ENCODE measurements at regions not wholly inside any gene's neighbourhood (a gene's known extent, or its start where the extent isn't known, plus 50 kb on each side); places are given as distances from the start of the nearest gene placed in this dataset.

DNA sequence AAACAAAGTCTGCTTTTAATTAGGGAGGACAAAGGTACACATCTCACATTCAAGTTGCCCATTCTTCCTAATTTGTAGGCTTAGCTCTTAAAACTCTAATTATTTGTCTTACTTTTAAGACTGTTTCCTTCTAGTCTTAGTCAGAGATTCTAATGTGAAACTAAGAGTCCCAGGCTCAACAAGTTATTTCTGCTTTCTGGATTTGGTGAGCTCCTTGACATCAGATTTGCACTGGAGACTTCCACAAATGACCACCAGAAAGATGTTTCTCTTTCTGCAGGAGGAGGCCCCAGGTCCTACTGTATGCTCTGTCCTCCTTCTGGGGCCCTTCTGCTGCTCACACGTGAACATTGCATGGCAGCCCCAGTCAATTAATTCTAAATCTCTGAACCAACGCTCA, 194.2 kb upstream of the JUN start:
- no peak for DNase-seq

DNA sequence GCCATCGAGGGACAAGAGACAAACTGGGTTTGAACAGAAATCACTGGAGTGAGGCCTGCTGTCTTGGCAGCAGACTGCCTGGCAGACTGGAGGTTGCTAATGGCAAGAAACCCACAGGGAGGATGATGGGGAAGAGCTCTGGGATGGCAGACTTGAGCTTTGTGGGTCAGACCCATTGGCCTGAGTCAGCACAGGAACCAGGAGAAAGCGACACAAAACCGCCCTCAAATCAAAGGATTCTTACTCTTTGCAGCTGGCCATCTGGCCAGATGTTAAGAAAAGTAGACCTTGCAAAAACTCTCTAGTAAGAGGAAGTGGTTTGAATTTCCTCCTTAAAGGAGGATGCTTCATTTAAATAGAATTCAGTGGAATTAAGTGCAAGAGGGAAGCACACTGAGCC, 195.2 kb upstream of the JUN start:
- DNase-seq = peak; percentile 13

DNA sequence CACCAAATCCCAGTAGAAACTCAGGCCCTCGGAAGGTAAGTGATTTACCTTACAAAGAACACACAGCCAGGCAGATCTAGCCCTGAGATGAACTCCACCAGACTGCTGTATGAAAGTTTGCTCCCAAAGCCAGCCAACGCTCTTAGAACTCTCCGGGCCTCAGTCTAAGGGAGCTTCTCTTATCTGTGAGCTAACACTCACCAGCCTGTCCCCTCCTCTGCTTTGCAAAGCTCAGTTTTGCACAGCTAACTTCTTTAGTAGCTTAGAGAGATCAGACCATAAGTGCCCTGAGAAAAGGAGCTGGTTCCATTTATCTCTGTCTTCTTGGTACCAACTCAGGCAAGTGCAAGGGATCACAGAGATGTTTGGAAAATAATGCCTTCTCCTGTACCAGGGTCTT, 195.8 kb upstream of the JUN start:
- DNase-seq = no peak

DNA sequence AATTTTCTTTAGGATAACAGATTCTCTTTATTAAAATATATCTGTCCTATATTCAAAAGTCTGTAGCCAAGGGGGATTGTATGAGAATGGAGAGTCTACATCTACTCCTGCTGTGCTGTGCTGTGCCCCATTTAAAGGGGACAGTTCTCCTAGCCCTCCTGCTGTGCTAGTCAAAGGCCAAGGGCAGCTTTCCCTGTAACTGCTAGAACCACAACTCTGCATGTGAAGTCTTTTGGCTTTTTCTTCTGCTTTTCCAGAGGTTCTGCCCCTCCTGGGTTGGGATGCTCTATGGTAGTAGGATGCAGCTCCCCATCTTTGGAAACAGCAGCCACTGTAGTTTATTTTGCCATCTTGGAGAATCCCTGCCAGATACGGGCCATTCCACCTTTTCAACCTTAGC, 197.5 kb upstream of the JUN start:
- DNase-seq = no peak

DNA sequence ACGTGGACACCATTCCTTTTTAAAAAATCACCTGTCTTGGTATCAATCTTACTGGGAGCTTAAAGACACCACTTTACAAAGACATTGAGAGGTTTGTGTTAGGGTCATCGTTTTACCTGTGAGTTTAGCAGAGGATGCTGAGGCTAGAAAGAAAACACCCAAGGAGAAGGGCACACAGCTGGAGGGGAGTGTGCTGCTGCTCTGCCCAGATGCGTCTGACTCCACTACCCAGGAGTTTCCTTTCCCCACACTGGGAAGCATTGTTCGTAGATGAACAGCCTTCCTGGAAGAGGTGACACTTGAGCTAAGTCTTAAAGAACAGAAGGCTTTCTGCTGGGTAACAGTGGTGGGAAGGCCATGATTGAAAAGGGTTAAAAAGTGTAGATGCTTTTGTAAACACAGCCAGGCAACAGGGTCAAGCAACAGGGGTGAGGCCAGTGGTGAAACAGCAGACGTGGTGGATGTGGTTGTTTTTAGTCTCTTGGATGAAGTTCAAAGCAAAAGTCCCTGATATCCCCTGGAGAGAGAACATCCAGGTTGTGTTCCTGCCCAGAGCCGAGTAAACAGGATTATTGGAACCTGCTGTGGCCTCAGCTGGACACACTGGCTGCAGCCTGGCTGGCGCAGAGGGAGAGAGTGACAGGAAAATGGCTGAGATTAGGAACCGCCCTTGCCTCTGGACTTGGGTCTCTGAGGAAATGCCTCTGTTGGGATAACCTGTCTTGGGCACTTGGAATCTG, 198.6 kb upstream of the JUN start:
- no peak for DNase-seq

DNA sequence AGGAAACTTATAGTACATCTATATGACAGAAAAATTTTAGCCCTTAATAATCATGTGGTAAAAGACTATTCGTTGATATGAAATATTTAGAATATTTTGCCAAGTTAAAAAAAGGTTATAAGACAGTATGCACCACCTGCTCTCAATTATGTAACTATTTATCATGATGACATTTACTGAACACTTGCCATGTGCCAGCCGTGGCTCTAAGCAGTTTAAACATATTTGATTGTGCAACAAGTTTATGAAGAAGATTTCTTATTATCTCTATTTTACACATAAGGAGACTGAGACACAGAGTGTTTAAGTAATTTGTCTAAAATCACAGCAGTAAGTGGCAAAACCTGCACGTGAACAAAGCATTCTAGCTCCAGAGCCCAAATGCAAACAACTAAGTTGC, 199.3 kb upstream of the JUN start:
- no peak for DNase-seq

DNA sequence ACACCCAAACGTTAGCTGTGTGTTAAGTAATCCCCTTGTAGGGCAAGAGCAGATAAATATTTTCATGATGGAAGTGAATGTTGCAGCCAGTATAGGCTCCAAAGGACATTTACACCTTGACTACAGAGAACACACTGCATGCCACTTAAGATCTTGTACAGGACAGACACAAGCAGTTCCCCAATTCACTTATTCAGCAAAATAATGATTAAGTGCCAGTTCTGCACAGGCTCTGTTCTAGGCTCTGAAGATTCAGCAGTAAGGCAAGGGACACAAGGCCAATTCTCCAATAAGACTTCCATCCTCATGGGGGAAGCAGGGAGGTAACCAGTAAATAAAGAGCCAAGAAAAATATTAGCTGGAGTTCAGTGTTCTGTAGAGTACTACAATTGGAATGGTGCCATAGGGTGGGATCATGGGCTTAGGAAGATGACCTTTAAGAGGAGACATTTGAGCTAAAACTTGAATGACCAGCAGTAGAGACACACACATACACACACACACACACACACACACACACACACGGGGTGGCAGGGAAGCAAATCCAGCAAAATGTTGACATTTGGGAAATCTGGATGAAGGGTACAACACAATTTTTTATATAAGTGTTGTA, 199.9 kb upstream of the JUN start:
- no peak for DNase-seq

DNA sequence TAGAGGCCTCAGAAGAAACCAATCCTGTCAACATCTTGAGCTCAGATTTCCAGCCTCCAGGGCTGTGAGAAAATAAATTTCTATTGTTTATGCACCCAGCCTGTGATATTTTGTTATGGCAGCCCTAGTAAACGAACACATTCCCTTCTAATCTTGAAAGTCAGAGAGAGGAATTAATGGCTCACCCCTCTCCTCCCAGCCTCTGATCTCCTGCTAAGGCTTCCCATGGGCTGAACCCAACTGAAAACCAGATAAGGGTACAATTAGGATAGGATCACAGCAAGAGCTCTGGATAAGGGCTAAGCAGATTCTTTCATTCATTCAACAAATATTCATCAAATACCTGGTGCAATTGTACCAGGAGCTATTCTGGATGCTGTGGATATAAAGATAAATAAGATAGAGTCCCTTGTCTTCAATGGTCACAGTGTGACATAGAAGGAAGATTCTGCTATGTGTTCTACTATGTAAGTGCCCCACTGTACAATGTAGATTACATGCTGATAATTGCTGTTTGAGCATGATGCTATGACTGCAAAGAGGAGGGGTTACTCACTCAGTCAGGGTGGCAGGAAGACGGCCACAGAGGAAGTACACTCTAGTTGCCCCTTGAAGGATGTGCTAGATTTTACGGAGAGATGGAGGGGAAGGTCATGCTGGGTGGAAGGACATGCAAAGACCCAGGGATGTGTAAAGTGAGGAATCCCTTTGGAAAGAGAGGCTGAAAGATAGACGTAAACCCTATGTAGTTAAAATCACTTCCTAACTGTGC, 203.3 kb upstream of the JUN start:
- DNase-seq = no peak

DNA sequence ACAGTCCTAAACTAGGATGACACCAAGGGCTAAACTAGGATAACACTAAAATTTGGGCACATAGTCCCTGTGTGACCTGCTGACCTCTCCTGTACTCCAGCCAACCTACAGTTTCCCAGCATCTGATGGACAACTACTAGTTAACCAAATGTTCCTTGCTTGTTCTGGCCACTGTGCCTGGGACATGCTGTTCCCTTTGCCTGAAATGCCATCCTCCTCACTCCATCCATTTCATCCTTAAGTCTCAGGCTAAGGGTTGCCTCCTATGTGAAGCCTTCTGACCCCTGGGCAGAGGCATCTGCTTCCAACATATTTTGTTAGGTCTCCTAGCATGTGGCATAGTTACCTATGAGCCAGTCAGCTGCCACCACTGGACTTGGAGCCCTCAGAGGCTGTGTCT, 204.9 kb upstream of the JUN start:
- no peak for DNase-seq

DNA sequence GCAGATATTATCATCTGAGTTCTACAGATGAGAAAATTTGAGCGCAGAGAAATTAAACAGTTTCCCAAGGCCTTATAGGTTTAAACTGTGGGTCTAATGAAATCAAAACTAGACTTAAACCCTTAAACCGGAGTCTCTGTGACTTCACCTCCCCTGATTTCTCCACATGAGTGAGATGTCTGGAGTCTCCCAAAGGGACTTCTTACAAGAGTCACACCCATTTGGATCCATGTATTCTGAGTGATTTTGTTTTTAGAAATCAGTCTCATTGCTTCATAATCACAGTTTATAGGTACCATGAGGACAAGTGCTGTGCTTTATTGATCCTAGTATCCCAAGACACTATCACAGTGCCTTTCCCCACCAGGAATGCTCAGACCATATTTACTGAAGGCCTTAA, 206.0 kb upstream of the JUN start:
- no peak for DNase-seq

DNA sequence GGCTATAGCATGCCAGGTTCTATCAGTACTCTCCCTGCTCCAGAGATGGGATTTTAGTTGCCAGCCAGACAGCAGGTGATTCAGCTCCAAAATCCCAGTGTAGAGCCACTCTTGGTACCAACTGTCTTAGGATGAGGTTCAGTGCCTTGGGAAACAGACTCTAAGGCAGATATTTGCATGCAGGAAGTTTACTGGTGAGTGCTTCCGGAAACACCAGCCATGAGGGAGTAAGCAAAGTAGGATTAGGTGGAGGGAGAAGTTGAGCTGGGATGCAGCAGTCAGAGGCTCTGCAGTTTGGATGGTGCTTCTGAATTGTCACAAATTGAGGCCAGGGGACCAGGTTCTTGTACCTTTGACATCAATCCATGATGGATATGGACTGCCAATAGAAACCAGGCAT, 207.5 kb upstream of the JUN start:
- DNase-seq = no peak

DNA sequence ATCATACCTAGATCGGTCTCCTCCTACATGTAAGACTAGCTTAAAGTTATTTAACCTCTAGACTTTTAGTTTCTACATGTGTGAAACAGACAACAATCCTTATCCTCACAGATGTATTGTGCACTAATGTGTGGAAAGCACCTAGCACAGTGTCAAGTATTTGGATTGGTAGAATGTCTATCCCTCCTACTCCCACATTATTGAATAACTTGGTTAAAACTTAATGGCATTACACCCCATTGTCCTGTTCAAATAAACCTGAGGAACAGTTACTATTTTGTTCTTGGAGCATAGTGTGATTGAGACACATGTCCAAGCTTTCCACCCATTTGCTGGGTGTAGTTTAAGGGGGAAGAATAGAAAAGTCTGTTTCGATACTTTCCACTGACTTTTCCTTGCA, 208.8 kb upstream of the JUN start:
- no peak for DNase-seq

DNA sequence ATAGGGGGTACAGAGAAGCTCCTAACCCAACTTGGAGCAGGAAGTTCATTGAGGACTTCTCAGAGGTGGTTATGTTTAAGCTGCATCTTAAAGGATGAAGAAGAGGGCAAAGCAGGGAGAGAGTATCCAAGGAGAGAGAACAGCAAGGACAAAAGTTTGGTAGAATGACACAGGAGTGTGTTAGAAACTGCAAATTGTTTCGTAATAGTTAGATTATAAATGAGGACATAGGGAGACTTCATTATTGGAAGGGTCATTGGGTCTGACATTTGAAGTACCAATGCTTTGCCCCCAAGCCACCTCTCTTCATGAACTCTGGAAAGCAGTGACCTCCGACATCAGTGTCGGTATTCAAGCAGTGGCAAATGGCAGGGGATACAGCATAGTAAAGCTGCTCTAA, 209.6 kb upstream of the JUN start:
- DNase-seq = no peak

DNA sequence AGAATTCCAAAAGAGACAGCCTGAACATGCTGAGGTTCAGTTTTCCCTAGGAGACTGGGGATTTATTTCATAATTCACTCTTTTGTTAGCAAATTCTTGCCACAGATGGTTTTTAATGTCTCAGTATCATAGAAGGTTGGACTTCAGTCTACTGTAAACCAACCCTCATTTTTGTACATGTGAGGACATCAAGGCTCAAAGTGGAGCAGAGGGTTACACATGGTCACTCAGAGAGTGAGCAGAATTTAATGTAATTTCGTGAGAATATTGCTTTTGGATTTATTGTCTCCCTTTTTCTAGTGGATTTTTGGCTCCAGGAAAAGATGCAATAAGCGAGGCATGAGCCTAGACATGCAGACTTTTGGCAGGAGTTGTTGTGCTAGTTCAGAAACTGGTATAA, 210.8 kb upstream of the JUN start:
- no peak for DNase-seq

DNA sequence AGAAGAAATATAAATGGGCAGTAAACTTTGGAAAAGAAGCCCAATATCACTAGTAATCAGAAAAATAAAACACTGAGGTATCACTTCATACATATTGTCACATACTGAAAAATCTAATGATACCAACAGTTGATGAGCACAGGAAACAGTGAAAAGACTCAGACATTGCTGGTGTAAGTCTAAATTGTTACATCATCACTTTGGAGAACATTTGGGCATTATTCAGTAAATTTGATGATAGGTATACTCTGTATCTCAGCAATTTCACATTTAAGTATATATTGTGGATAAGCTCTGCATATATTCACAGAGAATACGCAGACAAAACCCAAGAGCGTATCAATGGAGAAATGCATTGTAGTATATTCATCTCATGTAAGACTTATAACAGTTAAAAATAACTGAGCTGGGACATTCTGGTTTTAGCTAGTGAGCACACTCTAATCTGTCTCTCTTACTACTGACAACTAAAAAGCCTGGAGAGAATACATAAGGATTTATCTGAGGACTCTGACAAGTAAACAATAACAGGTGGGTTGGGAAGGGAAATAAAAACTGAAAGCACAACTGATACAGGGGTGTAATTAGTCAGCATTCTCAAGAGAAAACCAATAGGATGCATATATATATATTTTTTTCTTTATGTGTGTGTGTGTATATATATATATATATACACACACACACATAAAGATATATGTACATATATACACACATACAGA, 212.7 kb upstream of the JUN start:
- no peak for DNase-seq

DNA sequence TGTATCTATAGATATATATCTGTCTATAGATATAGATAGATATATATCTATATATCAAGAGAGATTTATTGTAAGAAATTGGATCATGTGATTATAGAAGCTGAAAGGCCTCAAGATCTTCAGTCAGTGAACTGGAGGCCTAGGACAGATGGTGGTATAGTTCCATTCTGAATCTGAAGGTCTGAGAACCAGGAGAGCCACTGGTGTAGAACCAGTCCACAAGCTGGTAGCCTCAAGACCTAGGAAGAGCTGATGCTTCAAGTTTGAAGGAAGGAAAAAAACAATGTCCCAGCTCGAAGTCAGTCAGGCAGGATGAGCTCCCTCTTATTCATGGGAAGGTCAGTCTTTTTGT, 213.2 kb upstream of the JUN start:
- DNase-seq = no peak

DNA sequence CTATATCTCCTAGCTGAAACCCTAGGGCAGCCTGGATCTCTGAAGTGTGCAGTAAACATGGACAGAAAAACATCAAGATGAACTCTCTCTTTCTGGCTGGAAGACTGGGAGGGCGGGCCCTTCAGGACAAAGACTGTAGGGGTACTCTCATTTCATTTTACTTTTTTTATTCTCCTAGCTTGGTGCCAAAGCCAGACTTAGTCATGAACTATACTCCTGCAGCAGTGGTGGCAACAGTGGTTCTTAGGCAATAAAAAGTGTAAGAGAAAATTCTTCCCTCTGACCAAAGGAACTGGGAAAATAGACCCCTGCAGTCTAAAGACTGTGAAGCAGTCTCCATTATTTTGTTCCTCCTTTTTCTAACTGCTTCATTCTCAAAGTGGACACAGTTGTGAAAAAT, 213.8 kb upstream of the JUN start:
- no peak for DNase-seq

DNA sequence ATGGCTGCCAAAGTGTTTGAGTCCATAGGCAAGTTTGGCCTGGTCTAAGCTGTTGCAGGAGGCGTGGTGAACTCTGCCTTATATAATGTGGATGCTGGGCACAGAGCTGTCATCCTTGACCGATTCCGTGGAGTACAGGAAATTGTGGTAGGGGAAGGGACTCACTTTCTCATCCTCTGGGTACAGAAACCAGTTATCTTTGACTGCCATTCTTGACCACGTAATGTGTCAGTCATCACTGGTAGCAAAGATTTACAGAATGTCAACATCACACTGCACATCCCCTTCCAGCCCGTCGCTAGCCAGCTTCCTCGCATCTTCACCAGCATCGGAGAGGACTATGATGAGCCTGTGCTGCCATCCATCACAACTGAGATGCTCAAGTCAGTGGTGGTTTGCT, 215.8 kb upstream of the JUN start:
- DNase-seq = no peak

DNA sequence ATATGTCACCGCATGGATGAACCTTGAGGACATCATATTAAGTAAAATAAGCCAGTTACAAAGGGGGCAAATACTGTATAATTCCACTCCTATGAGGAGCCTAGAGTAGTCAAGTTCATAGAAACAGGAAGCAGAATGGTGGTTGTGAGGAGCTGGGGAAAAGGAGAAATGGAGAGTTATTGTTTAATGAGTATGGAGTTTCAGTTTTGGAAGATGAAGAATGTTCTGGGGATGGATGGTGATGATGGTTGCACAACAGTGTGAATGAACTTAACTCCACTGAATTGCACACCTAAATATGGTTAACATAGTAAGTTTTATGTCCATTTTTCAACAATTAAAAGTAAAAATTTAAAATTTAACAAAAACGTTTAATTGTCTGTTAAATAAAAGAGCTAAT, 220.9 kb upstream of the JUN start:
- no peak for DNase-seq

DNA sequence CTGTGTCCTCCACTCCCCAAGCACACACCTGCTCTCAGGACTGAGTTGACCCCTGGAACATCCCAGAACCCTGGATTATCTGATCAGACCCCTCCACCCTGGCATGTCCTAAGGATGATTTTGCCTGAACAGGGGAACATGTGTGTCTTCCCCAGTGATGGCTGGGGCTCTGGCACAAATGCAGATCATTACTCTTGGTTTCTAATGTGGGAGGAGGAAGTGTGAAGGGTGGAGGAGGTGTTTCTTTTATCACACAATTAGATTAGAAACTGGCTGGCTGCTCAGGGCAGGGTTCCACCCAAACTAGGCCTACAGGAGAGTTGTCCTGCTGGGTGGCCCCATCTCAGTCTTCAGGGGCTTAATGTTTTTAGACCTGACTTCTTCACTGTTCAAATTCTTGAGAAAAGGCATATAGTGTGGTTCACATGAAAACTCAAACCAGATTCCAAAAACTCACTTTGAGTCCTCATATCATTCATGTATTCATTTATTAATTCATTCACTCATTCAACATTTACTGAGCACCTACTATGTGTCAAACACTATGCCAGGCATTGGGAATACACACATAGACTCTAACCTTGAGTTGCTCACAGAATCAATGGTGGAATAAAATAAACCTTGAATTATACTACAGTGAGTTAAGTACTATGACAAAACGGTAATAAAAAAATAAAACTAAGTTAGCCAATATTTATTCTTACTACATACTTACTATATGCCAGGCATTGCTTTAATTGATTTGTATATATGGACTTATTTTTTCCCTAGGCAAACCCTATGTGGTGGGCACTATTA, 221.8 kb upstream of the JUN start:
- no peak for DNase-seq

DNA sequence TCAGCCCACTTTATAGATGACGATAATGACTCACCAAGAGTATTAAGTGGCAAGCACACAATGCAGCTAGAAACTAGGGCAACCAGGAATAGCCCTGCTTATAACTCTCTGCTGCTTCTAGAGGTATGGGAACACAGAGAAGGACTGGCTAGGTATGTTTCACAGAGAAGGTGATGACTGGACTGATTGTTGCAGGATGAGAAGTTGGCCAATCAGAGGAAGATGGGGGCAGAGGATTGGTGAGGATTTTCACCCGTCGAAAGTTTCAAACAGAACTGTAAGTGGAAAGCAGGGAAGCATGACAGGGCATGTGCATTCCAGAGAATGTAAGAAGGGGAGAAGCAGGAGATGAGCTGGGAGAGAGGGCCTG, 222.4 kb upstream of the JUN start:
- no peak for DNase-seq

DNA sequence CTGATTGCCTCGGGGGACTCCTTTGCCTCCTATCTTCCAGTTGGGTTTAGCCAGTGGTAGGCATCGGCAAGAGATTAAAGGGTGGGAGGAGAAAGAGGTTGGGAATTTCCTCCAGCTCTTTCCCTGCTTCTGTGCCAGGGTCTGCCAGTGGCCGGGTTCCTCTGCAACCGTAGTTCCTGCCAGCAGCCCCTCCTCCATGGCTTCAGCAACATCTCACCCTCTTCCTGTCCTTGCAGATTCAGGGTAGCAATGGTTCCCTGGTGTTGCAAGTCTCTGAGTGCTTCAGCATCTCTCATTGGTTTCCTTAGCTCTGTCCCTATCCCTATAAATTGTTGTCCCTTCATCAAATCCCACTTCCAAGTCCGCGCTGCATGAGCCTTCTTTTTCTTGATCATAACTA, 223.1 kb upstream of the JUN start:
- no peak for DNase-seq

DNA sequence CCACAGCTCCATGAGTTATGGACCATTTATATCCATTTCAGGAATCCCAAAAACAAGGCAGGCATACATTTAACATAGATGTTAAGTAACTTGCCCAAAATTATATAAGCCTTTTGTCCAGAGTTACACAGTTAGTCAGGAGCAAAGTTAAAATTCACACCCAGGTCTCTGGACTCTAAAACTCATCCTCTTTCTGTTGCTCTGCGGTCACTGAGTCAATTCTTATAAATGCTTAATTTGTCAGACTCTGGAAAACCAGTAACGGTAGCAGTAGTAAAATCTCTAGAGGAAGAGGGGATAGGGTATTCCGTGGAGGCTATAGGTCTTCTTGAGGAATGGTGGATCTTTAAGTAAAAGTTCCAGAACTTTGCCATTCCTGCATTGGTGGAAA, 223.6 kb upstream of the JUN start:
- DNase-seq = no peak

Data from GF-D8 (cell line).